Adrenal gland (tissue), 5 donors: ENCODE measurements at regions not wholly inside any gene's neighbourhood (a gene's known extent, or its start where the extent isn't known, plus 50 kb on each side); places are given as distances from the start of the nearest gene placed in this dataset.

Source experiments
- POLR2A ChIP-seq, 2 donors: fragments of 450-650 bp; IDR thresholded peaks; one replicate each; pipeline ENCODE4 v1.6.1; 2017; ENCODE audit warnings: antibody characterized with exemption in 2 of 2, mild to moderate bottlenecking in 2 of 2, moderate library complexity in 1 of 2
- TF ChIP-seq, protein P1 (sequence below), 6 experiments: fragments of 450-650 bp in 4 of 6; fragments of 200-600 bp in 2 of 6; sonication (generic) in 1 of 6; IDR thresholded peaks; 1 replicate in 5 of 6; 2 replicates in 1 of 6; pipeline versions ENCODE4 v1.5.1 to v1.8.0; 2016 to 2021; ENCODE audit warnings: antibody characterized with exemption in 6 of 6, mild to moderate bottlenecking in 2 of 6, moderate library complexity in 1 of 6
- donor health status: DM: no; HTN: no; CAD: no.

DNA sequence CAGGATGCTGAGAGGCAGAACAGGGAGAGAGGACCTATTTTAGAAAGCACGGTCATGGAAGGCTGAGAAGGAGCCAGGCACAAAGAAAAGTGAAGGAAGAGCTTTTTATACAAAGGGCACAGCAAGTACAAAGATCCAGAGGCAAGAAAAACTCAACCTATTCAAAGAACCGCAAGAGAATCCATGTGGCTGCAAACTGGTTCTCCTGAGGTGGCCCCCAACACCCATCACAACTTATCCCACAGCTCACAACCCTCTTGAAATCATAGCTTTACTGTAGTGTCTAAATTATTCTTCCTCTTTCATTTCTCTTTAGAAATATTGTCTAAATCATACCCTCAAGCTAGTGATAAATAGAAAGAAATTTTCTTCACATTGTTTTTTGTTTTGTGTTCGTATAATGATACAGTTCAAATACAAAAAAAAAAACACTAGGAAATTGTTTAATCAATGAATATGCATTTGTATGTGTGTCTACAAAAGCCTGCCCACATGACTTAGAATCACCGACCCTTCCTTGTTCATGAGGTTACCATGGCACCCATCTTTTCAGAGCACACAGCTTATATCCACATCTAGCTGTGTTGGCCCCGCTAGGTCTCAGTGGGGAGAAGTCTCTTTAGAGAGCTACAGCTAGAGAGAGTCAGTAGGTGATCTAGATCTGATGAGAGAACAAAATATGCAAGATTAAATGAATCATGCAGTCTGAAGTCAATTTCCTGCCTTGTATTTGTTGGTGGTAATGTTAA lies 126.9 kb upstream of the DCLK2 start:
- TF ChIP-seq, protein P1, sequence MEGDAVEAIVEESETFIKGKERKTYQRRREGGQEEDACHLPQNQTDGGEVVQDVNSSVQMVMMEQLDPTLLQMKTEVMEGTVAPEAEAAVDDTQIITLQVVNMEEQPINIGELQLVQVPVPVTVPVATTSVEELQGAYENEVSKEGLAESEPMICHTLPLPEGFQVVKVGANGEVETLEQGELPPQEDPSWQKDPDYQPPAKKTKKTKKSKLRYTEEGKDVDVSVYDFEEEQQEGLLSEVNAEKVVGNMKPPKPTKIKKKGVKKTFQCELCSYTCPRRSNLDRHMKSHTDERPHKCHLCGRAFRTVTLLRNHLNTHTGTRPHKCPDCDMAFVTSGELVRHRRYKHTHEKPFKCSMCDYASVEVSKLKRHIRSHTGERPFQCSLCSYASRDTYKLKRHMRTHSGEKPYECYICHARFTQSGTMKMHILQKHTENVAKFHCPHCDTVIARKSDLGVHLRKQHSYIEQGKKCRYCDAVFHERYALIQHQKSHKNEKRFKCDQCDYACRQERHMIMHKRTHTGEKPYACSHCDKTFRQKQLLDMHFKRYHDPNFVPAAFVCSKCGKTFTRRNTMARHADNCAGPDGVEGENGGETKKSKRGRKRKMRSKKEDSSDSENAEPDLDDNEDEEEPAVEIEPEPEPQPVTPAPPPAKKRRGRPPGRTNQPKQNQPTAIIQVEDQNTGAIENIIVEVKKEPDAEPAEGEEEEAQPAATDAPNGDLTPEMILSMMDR (IDR thresholded peaks at IDR 0.05) = no peak
- no peak for TF ChIP-seq POLR2A (IDR thresholded peaks at IDR 0.05)
